Activated CD8-positive, alpha-beta memory T cell treated with anti-CD3 and anti-CD28 coated beads for 36 hours (primary cell): ENCODE measurements at regions not wholly inside any gene's neighbourhood (a gene's known extent, or its start where the extent isn't known, plus 50 kb on each side); places are given as distances from the start of the nearest gene placed in this dataset.
"Not testable (repeated sequence)": the region's sequence is repeated elsewhere in the genome, so short reads cannot be mapped to it uniquely, and the experiment has no call there.

Experiments
- CTCF ChIA-PET: fragments of 350-600 bp; sonication (Branson Sonifier 250); formaldehyde crosslinking; loops from one replicate; lab custom pipeline; 2021; ENCODE audit warnings: antibody characterized with exemption; lab: Charles Lee
- POLR2A ChIA-PET: fragments of 350-600 bp; sonication (Branson Sonifier 250); formaldehyde crosslinking; loops from one replicate; lab custom pipeline; 2021; ENCODE audit warnings: antibody characterized with exemption; lab: Charles Lee

- POLR2A ChIA-PET = no interaction called here
- CTCF ChIA-PET = no interaction called here
Observed at GRCh38 chrX:96591421-96591820, 93.2 kb upstream of the DIAPH2 start.

GRCh38 chrX:96597847-96598246, 86.8 kb upstream of the DIAPH2 start:
- CTCF ChIA-PET = not testable (repeated sequence)

GRCh38 chrX:96611619-96612362, 72.9 kb upstream of the DIAPH2 start:
- CTCF ChIA-PET = no interaction called here
- POLR2A ChIA-PET = no interaction called here

More at GRCh38 chrX:96597847-96598246, 86.8 kb upstream of the DIAPH2 start:
- POLR2A ChIA-PET = not testable (repeated sequence)

- CTCF ChIA-PET = no interaction called here
- POLR2A ChIA-PET = no interaction called here
Observed at GRCh38 chrX:96615448-96615847, 69.2 kb upstream of the DIAPH2 start.

- ChIA-PET CTCF (no interaction called here), POLR2A (no interaction called here)
Observed at GRCh38 chrX:96619588-96619987, 65.1 kb upstream of the DIAPH2 start.

GRCh38 chrX:96621811-96622210, 62.8 kb upstream of the DIAPH2 start:
- CTCF ChIA-PET = no interaction called here
- POLR2A ChIA-PET = no interaction called here
